ENCODE measurements at regions not wholly inside any gene's neighbourhood (a gene's known extent, or its start where the extent isn't known, plus 50 kb on each side); places are given as distances from the start of the nearest gene placed in this dataset.

DNA sequence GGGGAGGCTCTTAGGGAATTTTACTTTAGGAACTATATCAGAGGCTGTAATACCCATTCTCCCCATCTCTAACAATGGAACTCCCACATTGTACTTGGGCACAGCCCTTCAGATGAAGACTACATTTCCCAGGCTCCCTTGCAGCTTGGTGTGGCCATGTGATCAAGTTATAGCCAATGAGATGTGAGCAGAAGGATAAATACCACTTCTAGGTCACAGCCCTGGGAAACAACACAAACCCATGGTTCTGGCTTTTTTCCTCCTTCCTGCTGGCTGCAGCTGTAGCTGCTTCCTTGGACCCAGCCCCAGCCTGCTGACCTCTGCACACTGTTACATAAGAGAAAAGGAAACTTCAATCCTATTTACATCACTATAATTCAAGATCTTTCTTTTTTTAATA lies 445.9 kb upstream of the JARID2 start:
- ATAC-seq, result peak; percentile 59; the same call in 2 of the 3 replicates
- TF ChIP-seq PPARA (CRISPR knock-in tag; IDR thresholded peaks at IDR 0.05; ENCODE audit: borderline replicate concordance), result no peak
- no peak for TF ChIP-seq ESRRG (CRISPR knock-in tag; IDR thresholded peaks at IDR 0.05)
- TF ChIP-seq ZC3H10 (CRISPR knock-in tag; IDR thresholded peaks at IDR 0.05), result no peak
- TF ChIP-seq OSR1 (CRISPR knock-in tag; IDR thresholded peaks at IDR 0.05), result no peak
- no peak for TF ChIP-seq POU6F1 (CRISPR knock-in tag; IDR thresholded peaks at IDR 0.05; ENCODE audit: borderline replicate concordance, low read depth)
- TF ChIP-seq, protein P1, sequence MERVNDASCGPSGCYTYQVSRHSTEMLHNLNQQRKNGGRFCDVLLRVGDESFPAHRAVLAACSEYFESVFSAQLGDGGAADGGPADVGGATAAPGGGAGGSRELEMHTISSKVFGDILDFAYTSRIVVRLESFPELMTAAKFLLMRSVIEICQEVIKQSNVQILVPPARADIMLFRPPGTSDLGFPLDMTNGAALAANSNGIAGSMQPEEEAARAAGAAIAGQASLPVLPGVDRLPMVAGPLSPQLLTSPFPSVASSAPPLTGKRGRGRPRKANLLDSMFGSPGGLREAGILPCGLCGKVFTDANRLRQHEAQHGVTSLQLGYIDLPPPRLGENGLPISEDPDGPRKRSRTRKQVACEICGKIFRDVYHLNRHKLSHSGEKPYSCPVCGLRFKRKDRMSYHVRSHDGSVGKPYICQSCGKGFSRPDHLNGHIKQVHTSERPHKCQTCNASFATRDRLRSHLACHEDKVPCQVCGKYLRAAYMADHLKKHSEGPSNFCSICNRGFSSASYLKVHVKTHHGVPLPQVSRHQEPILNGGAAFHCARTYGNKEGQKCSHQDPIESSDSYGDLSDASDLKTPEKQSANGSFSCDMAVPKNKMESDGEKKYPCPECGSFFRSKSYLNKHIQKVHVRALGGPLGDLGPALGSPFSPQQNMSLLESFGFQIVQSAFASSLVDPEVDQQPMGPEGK (CRISPR knock-in tag; IDR thresholded peaks at IDR 0.05; ENCODE audit: borderline replicate concordance), result no peak
- TF ChIP-seq ARNTL (CRISPR knock-in tag; IDR thresholded peaks at IDR 0.05; ENCODE audit: borderline replicate concordance, low read depth), result no peak
- TF ChIP-seq, protein P2, sequence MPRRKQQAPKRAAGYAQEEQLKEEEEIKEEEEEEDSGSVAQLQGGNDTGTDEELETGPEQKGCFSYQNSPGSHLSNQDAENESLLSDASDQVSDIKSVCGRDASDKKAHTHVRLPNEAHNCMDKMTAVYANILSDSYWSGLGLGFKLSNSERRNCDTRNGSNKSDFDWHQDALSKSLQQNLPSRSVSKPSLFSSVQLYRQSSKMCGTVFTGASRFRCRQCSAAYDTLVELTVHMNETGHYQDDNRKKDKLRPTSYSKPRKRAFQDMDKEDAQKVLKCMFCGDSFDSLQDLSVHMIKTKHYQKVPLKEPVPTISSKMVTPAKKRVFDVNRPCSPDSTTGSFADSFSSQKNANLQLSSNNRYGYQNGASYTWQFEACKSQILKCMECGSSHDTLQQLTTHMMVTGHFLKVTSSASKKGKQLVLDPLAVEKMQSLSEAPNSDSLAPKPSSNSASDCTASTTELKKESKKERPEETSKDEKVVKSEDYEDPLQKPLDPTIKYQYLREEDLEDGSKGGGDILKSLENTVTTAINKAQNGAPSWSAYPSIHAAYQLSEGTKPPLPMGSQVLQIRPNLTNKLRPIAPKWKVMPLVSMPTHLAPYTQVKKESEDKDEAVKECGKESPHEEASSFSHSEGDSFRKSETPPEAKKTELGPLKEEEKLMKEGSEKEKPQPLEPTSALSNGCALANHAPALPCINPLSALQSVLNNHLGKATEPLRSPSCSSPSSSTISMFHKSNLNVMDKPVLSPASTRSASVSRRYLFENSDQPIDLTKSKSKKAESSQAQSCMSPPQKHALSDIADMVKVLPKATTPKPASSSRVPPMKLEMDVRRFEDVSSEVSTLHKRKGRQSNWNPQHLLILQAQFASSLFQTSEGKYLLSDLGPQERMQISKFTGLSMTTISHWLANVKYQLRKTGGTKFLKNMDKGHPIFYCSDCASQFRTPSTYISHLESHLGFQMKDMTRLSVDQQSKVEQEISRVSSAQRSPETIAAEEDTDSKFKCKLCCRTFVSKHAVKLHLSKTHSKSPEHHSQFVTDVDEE (CRISPR knock-in tag; IDR thresholded peaks at IDR 0.05), result no peak
- TF ChIP-seq SNAI2 (CRISPR knock-in tag; IDR thresholded peaks at IDR 0.05), result no peak
- no peak for TF ChIP-seq ZNF8 (CRISPR knock-in tag; IDR thresholded peaks at IDR 0.05)
- TF ChIP-seq ISL1 (CRISPR knock-in tag; IDR thresholded peaks at IDR 0.05), result no peak
- TF ChIP-seq TCF4 (CRISPR knock-in tag; IDR thresholded peaks at IDR 0.05; ENCODE audit: borderline replicate concordance), result no peak
- TF ChIP-seq BACH2 (CRISPR knock-in tag; IDR thresholded peaks at IDR 0.05; ENCODE audit: borderline replicate concordance), result no peak
- no peak for TF ChIP-seq ZFP30 (CRISPR knock-in tag; IDR thresholded peaks at IDR 0.05)
- no peak for TF ChIP-seq CREB5 (CRISPR knock-in tag; IDR thresholded peaks at IDR 0.05; ENCODE audit: low read depth)
- TF ChIP-seq GLIS3 (CRISPR knock-in tag; IDR thresholded peaks at IDR 0.05), result no peak
- TF ChIP-seq CSDC2 (CRISPR knock-in tag; IDR thresholded peaks at IDR 0.05), result no peak
- TF ChIP-seq ZNF565 (CRISPR knock-in tag; conservative IDR thresholded peaks at IDR 0.05; ENCODE audit: low read depth), result no peak
- TF ChIP-seq TOX (CRISPR knock-in tag; IDR thresholded peaks at IDR 0.05; ENCODE audit: borderline replicate concordance), result no peak

- no peak for ATAC-seq
- TF ChIP-seq ESRRG (CRISPR knock-in tag; IDR thresholded peaks at IDR 0.05) (no peak), ZC3H10 (CRISPR knock-in tag; IDR thresholded peaks at IDR 0.05) (no peak), CREB5 (CRISPR knock-in tag; IDR thresholded peaks at IDR 0.05; ENCODE audit: low read depth) (no peak), TCF4 (CRISPR knock-in tag; IDR thresholded peaks at IDR 0.05; ENCODE audit: borderline replicate concordance) (no peak), GLIS3 (CRISPR knock-in tag; IDR thresholded peaks at IDR 0.05) (no peak), ZFP30 (CRISPR knock-in tag; IDR thresholded peaks at IDR 0.05) (no peak), CSDC2 (CRISPR knock-in tag; IDR thresholded peaks at IDR 0.05) (no peak)
- TF ChIP-seq, protein P1 (CRISPR knock-in tag; IDR thresholded peaks at IDR 0.05; ENCODE audit: borderline replicate concordance), result no peak
Observed at GRCh38 chr6:14802514-14803160, 443.2 kb upstream of the JARID2 start.
